Transverse colon (tissue), 4 donors: ENCODE measurements at regions not wholly inside any gene's neighbourhood (a gene's known extent, or its start where the extent isn't known, plus 50 kb on each side); places are given as distances from the start of the nearest gene placed in this dataset.
"Not testable (repeated sequence)": the region's sequence is repeated elsewhere in the genome, so short reads cannot be mapped to it uniquely, and the experiment has no call there.

ENCODE experiments used
- EP300 ChIP-seq: sonication (generic); formaldehyde crosslinking; IDR thresholded peaks from one replicate; pipeline ENCODE4 v1.6.1; 2017; ENCODE audit warnings: antibody characterized with exemption, low read depth
- POLR2A ChIP-seq: fragments of 450-650 bp; IDR thresholded peaks from one replicate; pipeline ENCODE4 v1.6.1; 2016; ENCODE audit warnings: antibody characterized with exemption, mild to moderate bottlenecking, moderate library complexity
- POLR2AphosphoS5 ChIP-seq, 3 donors: sonication (generic); formaldehyde crosslinking; IDR thresholded peaks; one replicate each; pipeline ENCODE4 v1.6.1; 2016; ENCODE audit warnings: antibody characterized with exemption in 3 of 3
- TF ChIP-seq, protein P1 (sequence below), 5 experiments: fragments of 200-600 bp in 3 of 5; fragments of 450-650 bp in 2 of 5; sonication (generic) in 3 of 5; IDR thresholded peaks; 1 replicate in 2 of 5; 2 replicates in 3 of 5; pipeline ENCODE4 v1.5.1; 2016 to 2017; ENCODE audit warnings: antibody characterized with exemption in 5 of 5, inconsistent platforms in 3 of 5, mild to moderate bottlenecking in 2 of 5, moderate library complexity in 1 of 5

GRCh38 chr3:197618408-197618807 is 62.6 kb upstream of the BDH1 start:
- TF ChIP-seq, protein P1, sequence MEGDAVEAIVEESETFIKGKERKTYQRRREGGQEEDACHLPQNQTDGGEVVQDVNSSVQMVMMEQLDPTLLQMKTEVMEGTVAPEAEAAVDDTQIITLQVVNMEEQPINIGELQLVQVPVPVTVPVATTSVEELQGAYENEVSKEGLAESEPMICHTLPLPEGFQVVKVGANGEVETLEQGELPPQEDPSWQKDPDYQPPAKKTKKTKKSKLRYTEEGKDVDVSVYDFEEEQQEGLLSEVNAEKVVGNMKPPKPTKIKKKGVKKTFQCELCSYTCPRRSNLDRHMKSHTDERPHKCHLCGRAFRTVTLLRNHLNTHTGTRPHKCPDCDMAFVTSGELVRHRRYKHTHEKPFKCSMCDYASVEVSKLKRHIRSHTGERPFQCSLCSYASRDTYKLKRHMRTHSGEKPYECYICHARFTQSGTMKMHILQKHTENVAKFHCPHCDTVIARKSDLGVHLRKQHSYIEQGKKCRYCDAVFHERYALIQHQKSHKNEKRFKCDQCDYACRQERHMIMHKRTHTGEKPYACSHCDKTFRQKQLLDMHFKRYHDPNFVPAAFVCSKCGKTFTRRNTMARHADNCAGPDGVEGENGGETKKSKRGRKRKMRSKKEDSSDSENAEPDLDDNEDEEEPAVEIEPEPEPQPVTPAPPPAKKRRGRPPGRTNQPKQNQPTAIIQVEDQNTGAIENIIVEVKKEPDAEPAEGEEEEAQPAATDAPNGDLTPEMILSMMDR (IDR thresholded peaks at IDR 0.05): not testable (repeated sequence)
- TF ChIP-seq POLR2A; EP300; POLR2AphosphoS5 (IDR thresholded peaks at IDR 0.05): not testable (repeated sequence)
